ENCODE measurements at regions not wholly inside any gene's neighbourhood (a gene's known extent, or its start where the extent isn't known, plus 50 kb on each side); places are given as distances from the start of the nearest gene placed in this dataset.

DNA sequence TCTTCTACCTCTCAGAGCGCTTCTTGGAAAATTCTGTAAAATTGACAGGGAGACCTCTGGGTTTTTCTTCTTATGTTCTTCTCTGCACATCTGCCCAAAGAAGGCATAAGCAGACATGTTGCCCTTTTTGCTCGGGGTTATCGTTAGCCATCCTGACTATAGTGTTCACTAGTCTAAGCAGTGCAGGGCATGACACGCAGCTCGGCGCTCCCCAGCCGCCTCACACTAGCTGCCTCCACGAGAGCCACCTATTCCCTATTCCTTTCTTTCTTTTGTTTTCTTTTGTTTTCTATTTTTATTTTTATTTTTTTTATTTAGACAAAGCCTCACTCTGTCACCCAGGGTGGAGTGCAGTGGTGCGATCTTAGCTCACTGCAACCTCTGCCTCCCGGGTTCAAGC lies 100.2 kb upstream of the OPRM1 start:
- no peak overlapping the region for H2BK20ac ChIP-seq (ENCODE audit: low read depth, low read length, poor library complexity, severe bottlenecking)
- no peaks in the 10 kb centered on the region; the same call in 1 of the 2 replicates for H3K4me1 ChIP-seq (ENCODE audit: insufficient read depth, low read length)
- no peak overlapping the region for H2BK5ac ChIP-seq (ENCODE audit: insufficient read length, low read length)
- H3K79me2 ChIP-seq (ENCODE audit: insufficient read depth, low read length), result no peaks in the 10 kb centered on the region
- H3K4me2 ChIP-seq (ENCODE audit: insufficient read depth, insufficient read length, low read length), result no peak overlapping the region
- H2BK15ac ChIP-seq (ENCODE audit: low read depth, low read length), result no peak overlapping the region
- H3K27ac ChIP-seq (ENCODE audit: insufficient read length, low read depth, low read length), result no peak overlapping the region
- H3K79me1 ChIP-seq (ENCODE audit: insufficient read depth, low read depth, low read length, poor library complexity, severe bottlenecking), result no peaks in the 10 kb centered on the region
- H3K18ac ChIP-seq (ENCODE audit: insufficient read length, low read depth, low read length), result no peak overlapping the region
- H3K27ac Mint-ChIP-seq, result no peak overlapping the region
- H3K9me3 ChIP-seq (ENCODE audit: control insufficient read depth, low read depth, low read length), result no peaks in the 10 kb centered on the region
- WGBS (ENCODE audit: extremely low coverage, insufficient read length, low lambda C conversion rate), result no CpG with 5 or more reads among the region's 10 CpGs
- no peak overlapping the region for H3K4ac ChIP-seq (ENCODE audit: low read depth, low read length)
- no peak overlapping the region for H2AFZ ChIP-seq (ENCODE audit: low read length)
- H4K20me1 ChIP-seq (ENCODE audit: control insufficient read depth, insufficient read depth, insufficient read length), result no peaks in the 10 kb centered on the region
- no peak overlapping the region for H4K91ac ChIP-seq (ENCODE audit: insufficient read length, low read depth, low read length)
- no peak overlapping the region for H4K5ac ChIP-seq (ENCODE audit: insufficient read length, low read depth, low read length)
- peaks cover 0 to 6% of the 10 kb centered on the region in 2 experiments; a peak in 3 of 5 replicates for H3K9me3 Mint-ChIP-seq
- no peak overlapping the region for H2BK12ac ChIP-seq (ENCODE audit: insufficient read length, low read depth, low read length)
- DNase-seq, result no peak
- H3K4me3 Mint-ChIP-seq, result no peak overlapping the region
- no peaks in the 10 kb centered on the region for H3K23me2 ChIP-seq (ENCODE audit: insufficient read length, low read depth, low read length, poor library complexity, severe bottlenecking)
- H3K27me3 ChIP-seq (ENCODE audit: insufficient read depth, low read length), result no peaks in the 10 kb centered on the region
- no peaks in the 10 kb centered on the region for H3K4me1 Mint-ChIP-seq
- H3T11ph ChIP-seq (ENCODE audit: low read length), result no peak overlapping the region
- H3K27me3 Mint-ChIP-seq (ENCODE audit: low read depth), result no peaks in the 10 kb centered on the region
- no peaks in the 10 kb centered on the region; a peak in 1 of 7 replicates for H3K36me3 Mint-ChIP-seq (ENCODE audit: insufficient read depth in 1 of 3, low read depth in 3 of 3)
- no peak overlapping the region for H3K23ac ChIP-seq (ENCODE audit: insufficient read length, low read depth, low read length)
- H4K8ac ChIP-seq (replicated peaks; ENCODE audit: insufficient read length, low read depth, low read length), result no peak overlapping the region
- TF ChIP-seq, protein P1, sequence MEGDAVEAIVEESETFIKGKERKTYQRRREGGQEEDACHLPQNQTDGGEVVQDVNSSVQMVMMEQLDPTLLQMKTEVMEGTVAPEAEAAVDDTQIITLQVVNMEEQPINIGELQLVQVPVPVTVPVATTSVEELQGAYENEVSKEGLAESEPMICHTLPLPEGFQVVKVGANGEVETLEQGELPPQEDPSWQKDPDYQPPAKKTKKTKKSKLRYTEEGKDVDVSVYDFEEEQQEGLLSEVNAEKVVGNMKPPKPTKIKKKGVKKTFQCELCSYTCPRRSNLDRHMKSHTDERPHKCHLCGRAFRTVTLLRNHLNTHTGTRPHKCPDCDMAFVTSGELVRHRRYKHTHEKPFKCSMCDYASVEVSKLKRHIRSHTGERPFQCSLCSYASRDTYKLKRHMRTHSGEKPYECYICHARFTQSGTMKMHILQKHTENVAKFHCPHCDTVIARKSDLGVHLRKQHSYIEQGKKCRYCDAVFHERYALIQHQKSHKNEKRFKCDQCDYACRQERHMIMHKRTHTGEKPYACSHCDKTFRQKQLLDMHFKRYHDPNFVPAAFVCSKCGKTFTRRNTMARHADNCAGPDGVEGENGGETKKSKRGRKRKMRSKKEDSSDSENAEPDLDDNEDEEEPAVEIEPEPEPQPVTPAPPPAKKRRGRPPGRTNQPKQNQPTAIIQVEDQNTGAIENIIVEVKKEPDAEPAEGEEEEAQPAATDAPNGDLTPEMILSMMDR (conservative IDR thresholded peaks at IDR 0.05), result no peak
- no peak overlapping the region for H2AK5ac ChIP-seq (ENCODE audit: insufficient read length, low read length)
- H3K14ac ChIP-seq (ENCODE audit: insufficient read depth, low read length), result no peak overlapping the region
- H3K56ac ChIP-seq (ENCODE audit: insufficient read length, low read depth, low read length), result no peak overlapping the region
- no peak overlapping the region for H2BK120ac ChIP-seq (ENCODE audit: low read depth, low read length, poor library complexity, severe bottlenecking)
- no peak overlapping the region for H3K9ac ChIP-seq (ENCODE audit: extremely low read depth, insufficient read length, low read length)
